Activated CD4-positive, alpha-beta memory T cell treated with anti-CD3 and anti-CD28 coated beads for 36 hours (primary cell): ENCODE measurements at regions not wholly inside any gene's neighbourhood (a gene's known extent, or its start where the extent isn't known, plus 50 kb on each side); places are given as distances from the start of the nearest gene placed in this dataset.
"Not testable (repeated sequence)": the region's sequence is repeated elsewhere in the genome, so short reads cannot be mapped to it uniquely, and the experiment has no call there.

Experiments
- CTCF ChIA-PET: fragments of 350-600 bp; sonication (Branson Sonifier 250); formaldehyde crosslinking; loops from one replicate; lab custom pipeline; 2021; ENCODE audit warnings: antibody characterized with exemption, inconsistent platforms; lab: Charles Lee
- POLR2A ChIA-PET: fragments of 350-600 bp; sonication (Branson Sonifier 250); formaldehyde crosslinking; loops from one replicate; lab custom pipeline; 2021; ENCODE audit warnings: antibody characterized with exemption; lab: Charles Lee
- DNase-seq: peaks from one replicate; pipeline ENCODE4 v3.0.0-alpha.2; 2020
- H3K27ac Mint-ChIP-seq: one replicate; pipeline ENCODE4 v1.8.0; 2021; ENCODE audit warnings: mixed read lengths
- H3K27me3 Mint-ChIP-seq: one replicate; pipeline ENCODE4 v1.8.0; 2021; ENCODE audit warnings: mixed read lengths
- H3K36me3 Mint-ChIP-seq: one replicate; pipeline ENCODE4 v1.8.0; 2021; ENCODE audit warnings: mixed read lengths
- H3K4me1 Mint-ChIP-seq: one replicate; pipeline ENCODE4 v1.8.0; 2021; ENCODE audit warnings: low read depth, mixed read lengths
- H3K4me3 Mint-ChIP-seq: one replicate; pipeline ENCODE4 v1.8.0; 2021; ENCODE audit warnings: mild to moderate bottlenecking, mixed read lengths
- H3K9me3 Mint-ChIP-seq: one replicate; pipeline ENCODE4 v1.8.0; 2021; ENCODE audit warnings: mixed read lengths
- intact Hi-C: fragments of 100-400 bp; cut with micrococcal nuclease; formaldehyde crosslinking; loops from one replicate; pipeline ENCODE4 v1.15.1; 2023

DNA sequence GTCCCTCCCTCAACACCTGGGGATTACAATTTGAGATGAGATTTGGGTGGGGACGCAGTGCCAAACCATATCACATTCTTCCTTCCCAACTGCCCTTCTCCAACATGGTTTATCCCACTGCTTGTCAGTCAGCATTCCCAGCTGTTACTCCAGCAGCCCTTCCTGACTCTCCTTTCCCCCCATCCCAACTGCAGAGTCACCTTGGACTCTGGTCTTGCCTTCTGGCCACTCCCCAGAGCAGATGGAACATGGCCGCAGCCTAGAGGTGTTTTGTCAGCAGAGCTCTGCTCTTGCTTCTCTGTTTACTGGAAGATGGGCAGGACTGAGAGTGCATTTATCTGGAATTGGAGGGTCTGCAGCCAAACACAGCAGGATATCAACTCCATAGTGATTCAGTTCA lies 51.2 kb upstream of the MEX3C start:
- Mint-ChIP-seq H3K9me3 (no peaks in the 10 kb centered on the region), H3K4me1 (no peaks in the 10 kb centered on the region), H3K4me3 (no peak overlapping the region), H3K36me3 (no peaks in the 10 kb centered on the region), H3K27me3 (peaks cover 9% of the 10 kb centered on the region), H3K27ac (no peak overlapping the region)
- CTCF ChIA-PET, result no interaction called here
- DNase-seq, result no peak
- POLR2A ChIA-PET, result no interaction called here
- intact Hi-C loops, result no loop called here

DNA sequence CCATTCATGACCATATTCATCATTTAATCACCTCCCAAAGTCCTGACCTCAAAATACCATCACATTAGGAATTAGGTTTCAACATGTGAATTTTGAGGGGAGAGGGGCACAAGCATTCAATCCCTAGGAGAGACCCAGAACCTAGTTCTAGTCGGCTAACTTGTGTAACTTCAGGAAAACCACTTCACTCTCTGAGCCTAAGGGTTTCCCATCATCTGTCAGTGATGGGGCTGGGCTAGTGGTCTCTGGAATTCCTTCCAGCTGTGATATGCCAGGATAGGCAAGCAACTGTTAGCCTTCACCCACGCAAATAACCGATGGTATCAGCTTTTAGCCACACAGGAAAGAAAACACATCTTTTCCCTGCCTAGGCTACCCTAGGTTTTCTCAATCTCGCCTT lies 52.5 kb upstream of the MEX3C start:
- CTCF ChIA-PET, result interaction anchor here (1.1 kb wide), 1 partner anchor 28 kb away, joined by 3 read pairs; no protein-coding TSS in a partner anchor
- no peaks in the 10 kb centered on the region for H3K9me3 Mint-ChIP-seq
- DNase-seq, result no peak
- intact Hi-C loops, result no loop called here
- no peaks in the 10 kb centered on the region for H3K4me1 Mint-ChIP-seq
- no peaks in the 10 kb centered on the region for H3K36me3 Mint-ChIP-seq
- H3K27ac Mint-ChIP-seq, result no peak overlapping the region
- POLR2A ChIA-PET, result no interaction called here
- no peak overlapping the region for H3K4me3 Mint-ChIP-seq
- H3K27me3 Mint-ChIP-seq, result peaks cover 9% of the 10 kb centered on the region

GRCh38 chr18:51250458-51251024 lies 53.1 kb upstream of the MEX3C start:
- no peak for DNase-seq
- POLR2A ChIA-PET, result no interaction called here
- H3K4me3 Mint-ChIP-seq, result no peak overlapping the region
- H3K27me3 Mint-ChIP-seq, result peaks cover 9% of the 10 kb centered on the region
- CTCF ChIA-PET, result interaction anchor here (1.1 kb wide), 1 partner anchor 27 kb away, joined by 3 read pairs; no protein-coding TSS in a partner anchor
- H3K27ac Mint-ChIP-seq, result no peak overlapping the region
- no peaks in the 10 kb centered on the region for H3K9me3 Mint-ChIP-seq
- no peaks in the 10 kb centered on the region for H3K4me1 Mint-ChIP-seq
- H3K36me3 Mint-ChIP-seq, result no peaks in the 10 kb centered on the region
- intact Hi-C loops, result no loop called here

- H3K9me3 Mint-ChIP-seq, result no peaks in the 10 kb centered on the region
- H3K27ac Mint-ChIP-seq, result no peak overlapping the region
- intact Hi-C loops, result no loop called here
- H3K4me3 Mint-ChIP-seq, result no peak overlapping the region
- DNase-seq, result no peak
- no peaks in the 10 kb centered on the region for H3K4me1 Mint-ChIP-seq
- H3K36me3 Mint-ChIP-seq, result no peaks in the 10 kb centered on the region
- POLR2A ChIA-PET, result no interaction called here
- CTCF ChIA-PET, result no interaction called here
- peaks cover 9% of the 10 kb centered on the region for H3K27me3 Mint-ChIP-seq
These were observed 54.1 kb upstream of the MEX3C start for GRCh38 chr18:51251625-51252024.

- ChIA-PET CTCF (no interaction called here), POLR2A (no interaction called here)
- DNase-seq, result no peak
- H3K27ac Mint-ChIP-seq, result no peak overlapping the region
- no peaks in the 10 kb centered on the region for H3K9me3 Mint-ChIP-seq
- no peaks in the 10 kb centered on the region for H3K4me1 Mint-ChIP-seq
- intact Hi-C loops, result no loop called here
- H3K27me3 Mint-ChIP-seq, result peaks cover 6% of the 10 kb centered on the region
- H3K36me3 Mint-ChIP-seq, result no peaks in the 10 kb centered on the region
- H3K4me3 Mint-ChIP-seq, result no peak overlapping the region
These were observed 56.0 kb upstream of the MEX3C start for GRCh38 chr18:51253476-51253875.

DNA sequence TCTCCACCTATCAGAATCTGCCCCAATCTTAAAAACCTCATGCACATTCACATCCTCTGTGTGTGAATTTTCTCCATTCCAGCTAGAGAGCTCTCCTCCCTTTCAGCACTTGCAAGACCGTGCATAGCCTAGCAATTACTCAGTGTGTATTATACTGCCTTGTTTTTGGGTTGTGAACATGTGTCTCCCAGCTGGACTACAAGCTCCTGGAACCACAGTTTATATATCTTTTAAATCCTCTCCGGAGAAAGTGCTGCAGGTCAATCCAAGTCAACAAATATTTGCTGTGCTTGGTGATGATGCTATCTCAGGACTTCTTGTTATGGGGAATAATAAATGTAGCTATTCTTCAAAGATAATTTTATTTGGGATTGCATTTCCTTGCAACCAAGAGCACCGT lies 58.2 kb upstream of the MEX3C start:
- POLR2A ChIA-PET, result no interaction called here
- H3K27ac Mint-ChIP-seq, result no peak overlapping the region
- CTCF ChIA-PET, result interaction anchor here (0.6 kb wide), 1 partner anchor 21 kb away, joined by 3 read pairs; no protein-coding TSS in a partner anchor

DNA sequence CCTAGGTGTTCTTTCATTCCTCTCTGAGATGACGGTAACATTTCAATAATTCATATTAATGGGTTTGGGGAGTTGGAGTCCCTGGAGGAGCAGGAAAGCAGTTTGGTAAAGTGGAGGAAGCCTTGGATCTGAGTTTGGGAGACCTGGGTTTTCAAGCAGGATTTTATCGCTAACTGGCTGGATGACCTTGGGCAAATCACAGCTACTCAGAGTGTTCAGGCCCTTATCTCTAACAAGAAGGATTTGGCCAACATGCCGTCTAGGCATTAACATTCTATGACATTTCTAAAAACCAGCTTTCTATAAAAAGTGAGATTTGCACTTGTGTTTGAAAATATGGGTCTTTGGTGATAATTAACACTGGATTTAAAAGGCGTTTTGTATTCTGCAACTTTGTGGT lies 59.7 kb upstream of the MEX3C start:
- intact Hi-C loops, result no loop called here
- H3K9me3 Mint-ChIP-seq, result no peaks in the 10 kb centered on the region
- ChIA-PET POLR2A (no interaction called here), CTCF (interaction anchor here (0.7 kb wide), 1 partner anchor 15 kb away, joined by 3 read pairs; no protein-coding TSS in a partner anchor)
- H3K36me3 Mint-ChIP-seq, result no peaks in the 10 kb centered on the region
- H3K27ac Mint-ChIP-seq, result no peak overlapping the region
- DNase-seq, result no peak
- no peaks in the 10 kb centered on the region for H3K4me1 Mint-ChIP-seq
- H3K4me3 Mint-ChIP-seq, result no peak overlapping the region
- H3K27me3 Mint-ChIP-seq, result peaks cover 1% of the 10 kb centered on the region

More for the DNA sequence above, 58.2 kb upstream of the MEX3C start:
- Mint-ChIP-seq H3K9me3 (no peaks in the 10 kb centered on the region), H3K27me3 (peaks cover 2% of the 10 kb centered on the region), H3K36me3 (no peaks in the 10 kb centered on the region), H3K4me1 (no peaks in the 10 kb centered on the region), H3K4me3 (no peak overlapping the region)
- DNase-seq, result no peak
- intact Hi-C loops, result no loop called here

DNA sequence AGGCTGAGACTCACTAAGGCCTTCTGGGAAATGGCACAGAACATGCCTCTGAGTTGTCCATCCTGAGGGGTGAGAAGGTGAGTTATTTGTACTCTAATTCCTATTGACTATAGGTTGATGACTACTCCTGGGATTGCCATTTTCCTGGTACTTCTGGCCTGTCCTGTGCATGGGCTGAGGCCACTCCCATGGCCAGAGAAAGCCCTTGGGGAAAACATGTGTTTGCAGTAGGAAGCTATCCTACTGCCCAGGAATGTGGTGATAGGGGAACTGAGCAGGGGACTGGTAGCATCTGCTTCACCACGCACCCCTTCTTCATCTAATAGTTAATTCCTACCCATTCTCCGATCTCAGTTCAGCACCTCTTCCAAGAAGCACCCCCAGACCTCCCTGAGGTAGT lies 62.6 kb upstream of the MEX3C start:
- Mint-ChIP-seq H3K4me1 (no peaks in the 10 kb centered on the region), H3K9me3 (no peaks in the 10 kb centered on the region), H3K27ac (no peak overlapping the region), H3K27me3 (peaks cover 4% of the 10 kb centered on the region), H3K36me3 (no peaks in the 10 kb centered on the region), H3K4me3 (no peak overlapping the region)
- DNase-seq, result no peak
- CTCF ChIA-PET, result no interaction called here
- intact Hi-C loops, result no loop called here
- POLR2A ChIA-PET, result no interaction called here

- intact Hi-C loops, H3K4me3 Mint-ChIP-seq, DNase-seq, H3K4me1 Mint-ChIP-seq, H3K27ac Mint-ChIP-seq, H3K27me3 Mint-ChIP-seq, H3K9me3 Mint-ChIP-seq, H3K36me3 Mint-ChIP-seq: not testable (repeated sequence)
- ChIA-PET CTCF (interaction anchor here (1.6 kb wide), 1 partner anchor 12 kb away, joined by 7 read pairs; no protein-coding TSS in a partner anchor), POLR2A (interaction anchor here (0.6 kb wide), 1 partner anchor 57 kb away, joined by 3 read pairs; no protein-coding TSS in a partner anchor)
These were observed 68.6 kb upstream of the MEX3C start for GRCh38 chr18:51266077-51266476.

DNA sequence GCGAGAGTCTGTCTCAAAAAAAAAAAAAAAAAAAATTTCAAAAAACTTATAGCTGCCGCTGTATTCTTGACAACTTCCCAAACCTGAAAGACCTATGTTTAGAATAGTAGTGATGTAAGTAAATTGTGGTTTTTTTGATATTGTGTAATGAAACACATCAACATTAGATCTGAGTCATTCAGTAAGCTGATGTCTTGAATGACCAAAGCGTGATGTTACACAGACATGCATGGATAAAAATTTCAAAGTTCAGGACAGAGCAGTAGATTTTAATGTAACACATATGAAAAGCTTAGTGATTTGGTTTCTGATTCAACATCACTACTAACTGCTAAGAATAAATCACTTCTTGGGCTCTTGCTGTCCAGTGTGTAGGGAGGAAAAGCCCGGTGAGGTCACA lies 69.3 kb upstream of the MEX3C start:
- CTCF ChIA-PET, result interaction anchor here (0.6 to 1.6 kb wide), 2 partner anchors 12 to 834 kb away, joined by 5 to 7 read pairs; no protein-coding TSS in a partner anchor
- H3K4me1 Mint-ChIP-seq, result no peaks in the 10 kb centered on the region
- H3K9me3 Mint-ChIP-seq, result peaks cover 4% of the 10 kb centered on the region
- no peak overlapping the region for H3K27ac Mint-ChIP-seq
- peaks cover 6% of the 10 kb centered on the region for H3K27me3 Mint-ChIP-seq
- no peaks in the 10 kb centered on the region for H3K36me3 Mint-ChIP-seq
- no peak overlapping the region for H3K4me3 Mint-ChIP-seq
- DNase-seq, result no peak
- POLR2A ChIA-PET, result no interaction called here
- intact Hi-C loops, result no loop called here

DNA sequence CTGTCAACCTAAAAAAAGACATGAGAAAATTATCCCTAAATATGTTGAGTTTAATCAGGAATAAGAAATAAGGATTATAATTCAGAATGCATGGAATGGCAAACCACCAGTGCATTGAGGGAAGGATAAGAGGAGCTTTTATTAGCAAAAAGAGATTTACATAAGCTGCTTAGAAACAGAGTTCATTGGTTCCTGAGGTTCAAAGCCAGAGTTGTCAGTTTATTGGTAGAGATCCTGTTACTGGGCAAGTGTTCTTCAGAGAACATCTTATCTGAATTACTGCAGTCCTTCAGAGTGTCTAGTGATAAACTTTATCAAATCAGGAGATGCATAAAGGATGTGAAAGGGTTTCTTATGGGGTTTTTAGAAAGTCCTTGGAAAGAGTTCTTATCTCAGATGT lies 76.0 kb upstream of the MEX3C start:
- Mint-ChIP-seq H3K9me3 (peaks cover 4% of the 10 kb centered on the region), H3K27ac (no peak overlapping the region), H3K4me3 (no peak overlapping the region), H3K27me3 (peaks cover 2% of the 10 kb centered on the region), H3K36me3 (no peaks in the 10 kb centered on the region), H3K4me1 (no peaks in the 10 kb centered on the region)
- ChIA-PET POLR2A (no interaction called here), CTCF (no interaction called here)
- no peak for DNase-seq
- intact Hi-C loops, result no loop called here

DNA sequence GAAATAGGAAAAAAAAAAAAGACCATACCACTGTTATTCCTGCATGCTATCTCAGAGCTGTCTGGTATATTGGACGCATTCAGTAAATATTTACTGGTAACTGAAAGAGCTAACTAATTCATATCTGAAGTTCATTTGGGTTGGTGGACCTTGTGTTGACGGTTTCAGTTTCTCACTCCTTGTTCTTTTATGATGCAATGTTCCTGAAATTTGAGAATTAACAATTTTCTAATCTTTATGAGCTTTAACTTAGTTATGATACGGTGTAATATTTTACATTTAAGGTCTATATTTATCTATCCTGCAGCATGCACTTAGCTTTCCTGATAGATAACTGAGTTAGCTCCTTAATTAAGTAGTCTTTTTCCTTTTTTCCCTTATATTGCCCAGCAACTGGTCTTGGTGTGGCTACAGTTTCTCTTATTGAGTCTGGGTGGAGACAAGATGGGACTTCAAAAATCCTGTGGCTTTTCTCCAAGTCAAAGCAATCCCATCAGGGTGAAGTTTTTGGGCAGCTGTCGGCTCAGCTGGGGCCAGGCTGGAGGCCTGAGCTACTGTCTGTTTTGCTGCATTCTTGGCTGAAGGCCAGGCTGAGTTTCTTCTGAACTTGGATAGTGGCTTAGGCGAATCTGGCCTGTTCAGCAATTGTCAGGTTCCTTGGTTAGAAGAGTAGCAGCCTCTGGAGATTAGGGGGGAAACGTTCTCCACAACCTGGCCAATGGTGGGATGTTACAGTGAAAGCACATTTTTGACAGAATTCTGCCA lies 78.4 kb upstream of the MEX3C start:
- no peak for DNase-seq
- intact Hi-C loops, result no loop called here
- no peaks in the 10 kb centered on the region for H3K9me3 Mint-ChIP-seq
- no peaks in the 10 kb centered on the region for H3K36me3 Mint-ChIP-seq
- no peak overlapping the region for H3K27ac Mint-ChIP-seq
- peaks cover 2% of the 10 kb centered on the region for H3K27me3 Mint-ChIP-seq
- POLR2A ChIA-PET, result no interaction called here
- CTCF ChIA-PET, result interaction anchor here (0.9 kb wide), 1 partner anchor 13 kb away, joined by 3 read pairs; no protein-coding TSS in a partner anchor
- H3K4me3 Mint-ChIP-seq, result no peak overlapping the region
- H3K4me1 Mint-ChIP-seq, result no peaks in the 10 kb centered on the region
